HCT116 (cell line): ENCODE measurements at regions not wholly inside any gene's neighbourhood (a gene's known extent, or its start where the extent isn't known, plus 50 kb on each side); places are given as distances from the start of the nearest gene placed in this dataset.

Experiments
- ATAC-seq: fragments of 200-7000 bp; cut with Tn5 transposase; 2 replicates; pipeline ENCODE4 v1.9.1; 2020; ENCODE audit warnings: mild to moderate bottlenecking, moderate library complexity
- BruUV-seq: library from RNA; stranded (reverse); fragments of 400-500 nt; replicated peaks from 2 replicates; lab custom pipeline; 2021; lab: Mats Ljungman, UMichigan
- CTCF ChIA-PET: fragments of 300-600 bp; sonication (Branson Sonifier 250); formaldehyde crosslinking; loops from one replicate; lab custom pipeline; 2021; ENCODE audit warnings: antibody characterized with exemption; lab: Charles Lee
- POLR2A ChIA-PET: fragments of 300-600, 350-600 bp; sonication (Branson Sonifier 250); formaldehyde crosslinking; loops from one replicate; lab custom pipeline; 2021; ENCODE audit warnings: antibody characterized with exemption; lab: Charles Lee
- RAD21 ChIA-PET, 2 experiments: fragments of 300-600 bp; sonication (Branson Sonifier 250); formaldehyde crosslinking; loops; one replicate each; lab custom pipeline; 2023; ENCODE audit warnings: low total read pairs in 2 of 2; ENCODE audit not compliant: uncharacterized antibody in 2 of 2, unreplicated experiment in 2 of 2, low non-redundant PET in 1 of 2; lab: Charles Lee
- DNase-seq: peaks from one replicate; pipeline ENCODE4 v3.0.0-alpha.2; 2010; ENCODE audit warnings: low read depth, low spot score
- H2AFZ ChIP-seq: fragments of 200-600 bp; shearing (Covaris generic), sonication (generic); 2 replicates; pipeline ENCODE4 v1.6.1; 2017; ENCODE audit warnings: low read depth, mixed run types, mixed read lengths, antibody characterized with exemption, low read length; ENCODE audit not compliant: poor library complexity, severe bottlenecking
- H3K27ac ChIP-seq: 2 replicates; pipeline ENCODE4 v1.5.1; 2012; ENCODE audit warnings: low read depth, low read length
- H3K27me3 ChIP-seq: fragments of 200-600 bp; sonication (generic); 2 replicates; pipeline ENCODE4 v1.6.1; 2016; ENCODE audit warnings: mixed run types, low read length, mixed read lengths; ENCODE audit not compliant: insufficient read depth
- H3K36me3 ChIP-seq, 2 experiments: fragments of 200-500 bp in 1 of 2; fragments of 200-600 bp in 1 of 2; sonication (Bioruptor generic) in 1 of 2; sonication (generic) in 1 of 2; 2 replicates each; pipeline versions ENCODE4 v1.5.1 to v1.6.1; 2014 to 2016; ENCODE audit warnings: low read length in 2 of 2, inconsistent platforms in 1 of 2, mixed read lengths in 1 of 2, mixed run types in 1 of 2; ENCODE audit not compliant: insufficient read depth in 2 of 2, control insufficient read depth in 1 of 2
- H3K4me1 ChIP-seq, 2 experiments: fragments of 200-600 bp in 1 of 2; sonication (generic) in 1 of 2; 2 replicates each; pipeline versions ENCODE4 v1.5.1 to v1.6.1; 2012 to 2017; ENCODE audit warnings: low read length in 2 of 2, inconsistent platforms in 1 of 2, mild to moderate bottlenecking in 1 of 2, mixed read lengths in 1 of 2, mixed run types in 1 of 2, moderate library complexity in 1 of 2; ENCODE audit not compliant: insufficient read depth in 2 of 2, control insufficient read depth in 1 of 2
- H3K4me2 ChIP-seq: fragments of 200-600 bp; sonication (generic); 2 replicates; pipeline ENCODE4 v1.6.1; 2017; ENCODE audit warnings: mixed run types, low read length, mixed read lengths
- H3K4me3 ChIP-seq, 2 experiments: fragments of 200-600 bp in 1 of 2; sonication (generic) in 1 of 2; replicated peaks in 1 of 2; 2 replicates each; pipeline ENCODE4 v1.5.1; 2011 to 2016; ENCODE audit warnings: low read length in 2 of 2, control low read depth in 1 of 2, low read depth in 1 of 2, mild to moderate bottlenecking in 1 of 2, mixed read lengths in 1 of 2, mixed run types in 1 of 2
- H3K79me2 ChIP-seq: fragments of 200-600 bp; sonication (generic); 2 replicates; pipeline ENCODE4 v1.6.1; 2017; ENCODE audit warnings: mild to moderate bottlenecking, mixed run types, low read length, moderate library complexity, mixed read lengths; ENCODE audit not compliant: insufficient read depth
- H3K9ac ChIP-seq: fragments of 200-600 bp; sonication (generic); 2 replicates; pipeline ENCODE4 v1.6.1; 2016; ENCODE audit warnings: low read length, mixed read lengths
- H3K9me2 ChIP-seq: fragments of 200-600 bp; sonication (generic), shearing (Covaris generic); 2 replicates; pipeline ENCODE4 v1.6.1; 2017; ENCODE audit warnings: mixed run types, mild to moderate bottlenecking, moderate library complexity; ENCODE audit not compliant: insufficient read depth
- H3K9me3 ChIP-seq, 2 experiments: fragments of 200-500 bp in 1 of 2; fragments of 200-600 bp in 1 of 2; sonication (Bioruptor generic) in 1 of 2; sonication (generic) in 1 of 2; 2 replicates each; pipeline ENCODE4 v1.6.1; 2014 to 2017; ENCODE audit warnings: low read length in 2 of 2, mixed read lengths in 2 of 2, inconsistent platforms in 1 of 2, low read depth in 1 of 2, mild to moderate bottlenecking in 1 of 2, mixed run types in 1 of 2, moderate library complexity in 1 of 2; ENCODE audit not compliant: control insufficient read depth in 1 of 2, insufficient read depth in 1 of 2
- H4K20me1 ChIP-seq: fragments of 200-600 bp; sonication (generic), shearing (Covaris generic); 2 replicates; pipeline ENCODE4 v1.6.1; 2017; ENCODE audit warnings: mixed run types, mild to moderate bottlenecking, moderate library complexity; ENCODE audit not compliant: insufficient read depth
- CBX3 ChIP-seq: IDR thresholded peaks from 2 replicates; pipeline ENCODE4 v1.6.1; 2012; ENCODE audit warnings: low read depth
- EGR1 ChIP-seq: IDR thresholded peaks from 2 replicates; pipeline ENCODE4 v1.6.1; 2012; ENCODE audit warnings: low read depth
- EZH2 ChIP-seq: fragments of 200-600 bp; sonication (generic); IDR thresholded peaks from 2 replicates; pipeline ENCODE4 v1.6.1; 2017; ENCODE audit warnings: antibody characterized with exemption, mixed run types
- FOSL1 ChIP-seq: IDR thresholded peaks from 2 replicates; pipeline ENCODE4 v1.6.1; 2012; ENCODE audit warnings: low read depth
- JUND ChIP-seq: IDR thresholded peaks from 2 replicates; pipeline ENCODE4 v1.6.1; 2012
- POLR2A ChIP-seq: IDR thresholded peaks from 2 replicates; pipeline ENCODE4 v1.7.0; 2011; ENCODE audit warnings: borderline replicate concordance; ENCODE audit not compliant: insufficient read depth, insufficient read length; ENCODE audit errors: extremely low read depth
- RAD21 ChIP-seq: IDR thresholded peaks from 2 replicates; pipeline ENCODE4 v1.6.1; 2012; ENCODE audit warnings: low read depth, mild to moderate bottlenecking
- SIN3A ChIP-seq: IDR thresholded peaks from 2 replicates; pipeline ENCODE4 v1.6.1; 2012; ENCODE audit warnings: low read depth
- SP1 ChIP-seq: IDR thresholded peaks from 2 replicates; pipeline ENCODE4 v1.6.1; 2012; ENCODE audit warnings: low read depth
- SRF ChIP-seq: IDR thresholded peaks from 2 replicates; pipeline ENCODE4 v1.6.1; 2012; ENCODE audit warnings: low read depth
- TCF7L2 ChIP-seq: IDR thresholded peaks from 2 replicates; pipeline ENCODE4 v1.7.0; 2011; ENCODE audit warnings: borderline replicate concordance, inconsistent platforms; ENCODE audit not compliant: insufficient read depth, insufficient read length; ENCODE audit errors: extremely low read depth
- YY1 ChIP-seq: IDR thresholded peaks from 2 replicates; pipeline ENCODE4 v1.6.1; 2011; ENCODE audit warnings: low read length, low read depth, moderate library complexity, mild to moderate bottlenecking; ENCODE audit not compliant: insufficient replicate concordance; ENCODE audit errors: extremely low read depth
- ZFX ChIP-seq: fragments of 450-650 bp; IDR thresholded peaks from 2 replicates; pipeline ENCODE4 v1.6.1; 2017
- intact Hi-C: fragments of 100-400 bp; cut with micrococcal nuclease; formaldehyde crosslinking; loops from 2 replicates; pipeline ENCODE4 v1.10.0; 2022
- TF ChIP-seq, protein P1 (sequence below): IDR thresholded peaks from 2 replicates; pipeline ENCODE4 v1.6.1; 2012; ENCODE audit warnings: low read depth
- TF ChIP-seq, protein P2 (sequence below): IDR thresholded peaks from 2 replicates; pipeline ENCODE4 v1.6.1; 2011; ENCODE audit warnings: mild to moderate bottlenecking, low read length, moderate library complexity; ENCODE audit not compliant: insufficient replicate concordance; ENCODE audit errors: extremely low read depth

DNA sequence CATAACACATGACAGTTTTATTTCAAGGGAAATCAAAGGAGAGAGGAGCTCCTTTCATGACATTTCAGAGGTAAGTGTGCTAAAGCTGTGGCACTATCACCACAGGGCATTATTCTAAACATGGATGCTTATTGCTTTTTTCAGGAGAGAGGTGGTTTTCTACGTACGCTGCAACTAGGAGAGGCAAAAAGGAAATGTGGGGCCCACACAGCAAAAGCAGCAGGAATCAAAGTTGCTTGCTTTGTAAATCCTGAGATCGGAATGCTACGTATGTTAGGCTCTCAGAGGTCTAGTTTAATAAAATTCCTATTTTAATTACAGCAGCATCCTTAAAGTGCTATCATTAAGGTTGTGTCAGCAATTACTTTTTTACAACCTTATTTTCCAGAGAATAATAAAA, 55.0 kb upstream of the GRIP1 start:
- no TSS peak for BruUV-seq
- no peak overlapping the region for H3K9ac ChIP-seq
- ChIA-PET POLR2A (no interaction called here), CTCF (no interaction called here), RAD21 (no interaction called here)
- TF ChIP-seq SP1 (no peak), RAD21 (no peak), POLR2A (no peak), CBX3 (no peak), FOSL1 (no peak), YY1 (no peak), SIN3A (no peak), JUND (no peak), TCF7L2 (no peak), ZFX (no peak), EZH2 (no peak), SRF (no peak), EGR1 (no peak)
- TF ChIP-seq, protein P1, sequence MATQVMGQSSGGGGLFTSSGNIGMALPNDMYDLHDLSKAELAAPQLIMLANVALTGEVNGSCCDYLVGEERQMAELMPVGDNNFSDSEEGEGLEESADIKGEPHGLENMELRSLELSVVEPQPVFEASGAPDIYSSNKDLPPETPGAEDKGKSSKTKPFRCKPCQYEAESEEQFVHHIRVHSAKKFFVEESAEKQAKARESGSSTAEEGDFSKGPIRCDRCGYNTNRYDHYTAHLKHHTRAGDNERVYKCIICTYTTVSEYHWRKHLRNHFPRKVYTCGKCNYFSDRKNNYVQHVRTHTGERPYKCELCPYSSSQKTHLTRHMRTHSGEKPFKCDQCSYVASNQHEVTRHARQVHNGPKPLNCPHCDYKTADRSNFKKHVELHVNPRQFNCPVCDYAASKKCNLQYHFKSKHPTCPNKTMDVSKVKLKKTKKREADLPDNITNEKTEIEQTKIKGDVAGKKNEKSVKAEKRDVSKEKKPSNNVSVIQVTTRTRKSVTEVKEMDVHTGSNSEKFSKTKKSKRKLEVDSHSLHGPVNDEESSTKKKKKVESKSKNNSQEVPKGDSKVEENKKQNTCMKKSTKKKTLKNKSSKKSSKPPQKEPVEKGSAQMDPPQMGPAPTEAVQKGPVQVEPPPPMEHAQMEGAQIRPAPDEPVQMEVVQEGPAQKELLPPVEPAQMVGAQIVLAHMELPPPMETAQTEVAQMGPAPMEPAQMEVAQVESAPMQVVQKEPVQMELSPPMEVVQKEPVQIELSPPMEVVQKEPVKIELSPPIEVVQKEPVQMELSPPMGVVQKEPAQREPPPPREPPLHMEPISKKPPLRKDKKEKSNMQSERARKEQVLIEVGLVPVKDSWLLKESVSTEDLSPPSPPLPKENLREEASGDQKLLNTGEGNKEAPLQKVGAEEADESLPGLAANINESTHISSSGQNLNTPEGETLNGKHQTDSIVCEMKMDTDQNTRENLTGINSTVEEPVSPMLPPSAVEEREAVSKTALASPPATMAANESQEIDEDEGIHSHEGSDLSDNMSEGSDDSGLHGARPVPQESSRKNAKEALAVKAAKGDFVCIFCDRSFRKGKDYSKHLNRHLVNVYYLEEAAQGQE: no peak
- TF ChIP-seq, protein P2, sequence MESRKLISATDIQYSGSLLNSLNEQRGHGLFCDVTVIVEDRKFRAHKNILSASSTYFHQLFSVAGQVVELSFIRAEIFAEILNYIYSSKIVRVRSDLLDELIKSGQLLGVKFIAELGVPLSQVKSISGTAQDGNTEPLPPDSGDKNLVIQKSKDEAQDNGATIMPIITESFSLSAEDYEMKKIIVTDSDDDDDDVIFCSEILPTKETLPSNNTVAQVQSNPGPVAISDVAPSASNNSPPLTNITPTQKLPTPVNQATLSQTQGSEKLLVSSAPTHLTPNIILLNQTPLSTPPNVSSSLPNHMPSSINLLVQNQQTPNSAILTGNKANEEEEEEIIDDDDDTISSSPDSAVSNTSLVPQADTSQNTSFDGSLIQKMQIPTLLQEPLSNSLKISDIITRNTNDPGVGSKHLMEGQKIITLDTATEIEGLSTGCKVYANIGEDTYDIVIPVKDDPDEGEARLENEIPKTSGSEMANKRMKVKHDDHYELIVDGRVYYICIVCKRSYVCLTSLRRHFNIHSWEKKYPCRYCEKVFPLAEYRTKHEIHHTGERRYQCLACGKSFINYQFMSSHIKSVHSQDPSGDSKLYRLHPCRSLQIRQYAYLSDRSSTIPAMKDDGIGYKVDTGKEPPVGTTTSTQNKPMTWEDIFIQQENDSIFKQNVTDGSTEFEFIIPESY: no peak
- no peak overlapping the region for H3K27ac ChIP-seq
- no peak overlapping the region for H2AFZ ChIP-seq
- no peaks in the 10 kb centered on the region for H3K36me3 ChIP-seq
- H4K20me1 ChIP-seq: no peaks in the 10 kb centered on the region
- H3K27me3 ChIP-seq: peaks cover 11% of the 10 kb centered on the region; the same call in 1 of the 2 replicates
- no peaks in the 10 kb centered on the region for H3K9me3 ChIP-seq
- H3K4me3 ChIP-seq: no peak overlapping the region
- ATAC-seq (no peak), DNase-seq (no peak)
- no peaks in the 10 kb centered on the region for H3K4me1 ChIP-seq
- no peaks in the 10 kb centered on the region for H3K79me2 ChIP-seq
- no peak overlapping the region for H3K4me2 ChIP-seq
- H3K9me2 ChIP-seq: no peaks in the 10 kb centered on the region
- intact Hi-C loops: no loop called here
